ENCODE measurements at regions not wholly inside any gene's neighbourhood (a gene's known extent, or its start where the extent isn't known, plus 50 kb on each side); places are given as distances from the start of the nearest gene placed in this dataset.

- no peak for FAIRE-seq
Measured at GRCh38 chrX:137483554-137483953, 82.4 kb upstream of the ZIC3 start.

GRCh38 chrX:137482136-137482535 lies 83.8 kb upstream of the ZIC3 start:
- FAIRE-seq (no peak), DNase-seq (ENCODE audit: extremely low spot score, insufficient read length, low read depth) (no peak)

More at GRCh38 chrX:137483554-137483953, 82.4 kb upstream of the ZIC3 start:
- DNase-seq (ENCODE audit: extremely low spot score, insufficient read length, low read depth), result no peak

DNA sequence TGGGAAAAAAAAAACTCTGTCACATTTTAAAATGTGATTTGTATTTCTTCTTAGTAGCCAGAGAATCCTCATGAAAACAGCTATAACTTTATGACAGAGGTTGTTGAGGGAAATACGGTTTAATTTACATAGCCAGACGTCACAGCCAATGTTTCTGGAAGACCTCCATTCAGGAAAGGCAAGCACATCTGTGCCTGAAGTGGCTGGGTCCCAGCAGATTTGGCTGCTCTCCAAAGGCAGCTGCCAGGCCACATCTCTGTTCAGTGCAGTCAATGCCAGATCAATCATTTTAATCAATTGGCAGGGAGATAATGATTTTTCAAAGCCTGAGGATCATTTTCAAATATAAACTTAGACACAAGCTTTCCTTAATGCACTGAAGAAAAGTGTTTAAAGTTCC lies 86.5 kb upstream of the ZIC3 start:
- FAIRE-seq (no peak), DNase-seq (ENCODE audit: extremely low spot score, insufficient read length, low read depth) (no peak)

- no peak for DNase-seq (ENCODE audit: extremely low spot score, insufficient read length, low read depth)
Measured at GRCh38 chrX:137441711-137442110, 124.2 kb upstream of the ZIC3 start.

GRCh38 chrX:137432609-137433008 lies 133.3 kb upstream of the ZIC3 start:
- no peak for DNase-seq (ENCODE audit: extremely low spot score, insufficient read length, low read depth)
- no peak for FAIRE-seq

More at GRCh38 chrX:137441711-137442110, 124.2 kb upstream of the ZIC3 start:
- FAIRE-seq, result no peak

DNA sequence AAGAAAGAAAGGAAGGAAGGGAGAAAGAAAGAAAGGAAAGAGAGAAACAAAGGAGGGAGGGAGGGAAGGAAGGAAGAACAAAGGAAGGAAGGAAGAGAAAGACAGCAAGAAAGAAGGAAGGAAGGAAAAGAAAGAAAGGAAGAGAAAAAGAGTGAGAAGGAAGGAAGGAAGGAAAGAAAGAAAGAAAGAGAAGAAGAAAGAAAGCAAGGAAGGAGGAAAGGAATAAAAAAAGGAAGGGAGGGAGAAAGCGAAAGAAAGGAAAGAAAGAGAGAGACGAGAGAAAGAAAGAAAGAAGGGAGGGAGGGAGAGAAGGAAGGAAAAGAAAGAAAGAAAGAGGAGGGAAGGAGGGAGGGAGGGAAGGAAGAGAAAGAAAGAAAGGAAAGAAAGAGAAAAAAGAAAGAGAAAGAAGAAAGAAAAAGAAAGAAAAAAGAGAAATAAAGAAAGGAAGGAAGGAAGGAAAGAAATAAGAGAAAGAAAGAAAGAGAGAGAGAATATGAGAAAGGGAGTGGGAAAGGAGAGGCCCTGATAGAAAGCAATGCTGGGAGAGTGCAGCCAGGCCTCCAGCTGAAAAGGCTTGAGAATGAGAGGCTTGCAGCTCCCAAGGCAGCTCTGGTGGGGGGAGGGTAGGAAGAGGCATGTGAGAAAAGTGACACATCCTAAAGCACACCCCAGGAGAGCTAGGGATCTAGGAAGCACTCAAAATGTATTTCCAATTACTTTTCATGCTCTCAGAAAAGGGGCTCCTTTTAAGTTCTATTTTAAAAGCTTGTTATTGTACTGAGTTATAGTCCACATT lies 134.0 kb upstream of the ZIC3 start:
- FAIRE-seq (peak; percentile 44), DNase-seq (ENCODE audit: extremely low spot score, insufficient read length, low read depth) (no peak)

GRCh38 chrX:137430984-137431475 lies 134.9 kb upstream of the ZIC3 start:
- no peak for FAIRE-seq
- no peak for DNase-seq (ENCODE audit: extremely low spot score, insufficient read length, low read depth)

- FAIRE-seq, result no peak
- no peak for DNase-seq (ENCODE audit: extremely low spot score, insufficient read length, low read depth)
Measured at GRCh38 chrX:137430301-137430700, 135.6 kb upstream of the ZIC3 start.

DNA sequence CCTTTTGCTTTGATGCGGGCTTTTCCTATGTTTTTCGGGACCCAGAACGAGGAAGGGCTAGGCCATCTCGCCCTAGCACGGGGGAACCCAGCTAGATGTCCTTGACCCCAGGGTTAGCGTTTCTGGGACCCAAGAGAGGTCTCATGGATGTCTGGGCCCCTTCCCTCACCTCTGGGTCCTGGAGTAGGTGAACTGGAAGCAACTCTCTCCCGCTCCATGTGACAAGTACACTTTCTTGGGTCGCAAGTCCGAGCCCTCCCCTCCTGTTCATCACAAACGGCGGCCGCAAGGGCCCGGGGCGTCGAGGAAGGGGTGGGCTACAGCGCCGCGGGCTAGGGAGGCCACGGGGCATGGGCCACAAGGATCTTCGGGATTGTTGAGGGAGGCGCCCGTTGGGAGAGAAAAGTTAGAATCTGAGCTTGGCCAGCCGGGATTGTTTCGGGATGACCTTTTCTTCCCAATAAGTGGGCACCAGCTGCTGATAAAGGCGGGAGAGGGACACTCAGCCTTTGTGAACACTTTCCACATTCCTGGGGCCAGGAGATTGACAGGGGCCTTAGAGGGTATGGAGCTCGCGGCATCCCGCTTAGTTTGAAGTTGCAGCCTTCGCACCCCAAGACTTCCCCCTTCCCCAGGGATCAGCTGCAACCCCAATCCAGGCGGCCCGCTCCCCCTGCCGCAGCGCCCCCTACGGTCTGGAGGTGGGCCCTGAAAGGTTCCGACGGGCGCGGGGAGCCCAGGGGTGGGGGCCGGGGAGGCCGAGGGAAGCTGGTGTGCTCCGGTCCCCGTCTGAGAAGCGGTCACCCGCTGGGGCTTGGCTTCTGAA lies 136.9 kb upstream of the ZIC3 start:
- DNase-seq (ENCODE audit: extremely low spot score, insufficient read length, low read depth) (no peak), FAIRE-seq (no peak)

GRCh38 chrX:137428221-137428661 lies 137.7 kb upstream of the ZIC3 start:
- FAIRE-seq (no peak), DNase-seq (ENCODE audit: extremely low spot score, insufficient read length, low read depth) (no peak)

- DNase-seq (ENCODE audit: extremely low spot score, insufficient read length, low read depth) (no peak), FAIRE-seq (no peak)
Measured at GRCh38 chrX:137427816-137428215, 138.1 kb upstream of the ZIC3 start.

GRCh38 chrX:137427426-137427778 lies 138.5 kb upstream of the ZIC3 start:
- DNase-seq (ENCODE audit: extremely low spot score, insufficient read length, low read depth) (no peak), FAIRE-seq (no peak)

DNA sequence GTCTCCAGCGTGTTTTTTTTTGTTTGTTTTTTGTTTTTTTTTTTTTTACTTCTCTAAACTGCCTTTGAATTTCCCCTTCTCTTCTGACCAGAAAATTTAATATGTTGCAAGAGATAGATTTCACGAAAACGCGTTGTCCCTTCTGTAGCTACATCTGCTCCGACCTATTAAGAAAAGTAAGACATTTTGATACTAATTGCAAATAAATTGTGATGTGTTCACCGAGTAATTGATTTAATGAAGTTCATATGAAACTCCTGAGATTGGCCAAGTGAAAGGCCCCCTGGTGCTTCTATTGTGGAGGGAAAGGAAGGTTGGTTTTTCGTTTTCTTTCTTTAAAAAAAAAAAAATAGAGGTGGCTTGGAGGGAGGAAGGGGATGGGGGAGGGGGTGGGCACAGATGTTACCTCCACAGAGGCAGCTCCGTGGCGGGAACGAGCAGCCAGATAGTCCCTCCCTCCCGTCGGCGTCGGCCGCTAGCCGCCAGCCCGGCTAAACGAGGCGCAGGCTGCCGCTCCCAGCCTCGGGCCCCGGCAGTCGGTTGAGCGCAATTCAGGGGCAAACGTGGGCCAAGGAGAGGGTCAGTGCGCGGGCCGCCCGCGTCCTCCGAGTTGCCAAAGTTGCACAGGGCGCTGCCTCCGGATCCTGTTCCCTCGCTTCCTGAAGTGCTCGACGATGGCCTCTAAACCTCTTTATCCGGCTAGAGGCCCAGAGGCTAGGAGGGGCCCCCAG lies 139.1 kb upstream of the ZIC3 start:
- FAIRE-seq (no peak), DNase-seq (ENCODE audit: extremely low spot score, insufficient read length, low read depth) (no peak)

DNA sequence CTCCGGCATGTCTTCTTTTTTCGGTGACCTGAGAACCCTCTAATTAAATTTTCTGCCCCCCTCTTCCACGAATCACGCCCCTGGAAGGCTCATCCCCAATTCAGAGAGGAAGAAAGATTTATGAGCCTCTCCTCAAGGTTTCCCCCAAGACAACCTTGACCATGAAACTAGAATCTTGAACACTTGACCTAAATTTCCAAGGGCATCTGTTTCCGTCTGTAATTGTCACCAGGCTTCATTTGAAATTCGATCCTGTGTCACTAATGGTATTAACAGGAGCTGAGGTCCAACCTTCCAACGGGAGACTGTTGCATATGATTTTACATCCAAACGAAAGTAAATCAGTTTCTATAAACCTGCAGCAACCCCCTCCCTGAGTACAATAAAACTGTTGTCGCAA lies 139.9 kb upstream of the ZIC3 start:
- no peak for FAIRE-seq
- DNase-seq (ENCODE audit: extremely low spot score, insufficient read length, low read depth), result no peak

DNA sequence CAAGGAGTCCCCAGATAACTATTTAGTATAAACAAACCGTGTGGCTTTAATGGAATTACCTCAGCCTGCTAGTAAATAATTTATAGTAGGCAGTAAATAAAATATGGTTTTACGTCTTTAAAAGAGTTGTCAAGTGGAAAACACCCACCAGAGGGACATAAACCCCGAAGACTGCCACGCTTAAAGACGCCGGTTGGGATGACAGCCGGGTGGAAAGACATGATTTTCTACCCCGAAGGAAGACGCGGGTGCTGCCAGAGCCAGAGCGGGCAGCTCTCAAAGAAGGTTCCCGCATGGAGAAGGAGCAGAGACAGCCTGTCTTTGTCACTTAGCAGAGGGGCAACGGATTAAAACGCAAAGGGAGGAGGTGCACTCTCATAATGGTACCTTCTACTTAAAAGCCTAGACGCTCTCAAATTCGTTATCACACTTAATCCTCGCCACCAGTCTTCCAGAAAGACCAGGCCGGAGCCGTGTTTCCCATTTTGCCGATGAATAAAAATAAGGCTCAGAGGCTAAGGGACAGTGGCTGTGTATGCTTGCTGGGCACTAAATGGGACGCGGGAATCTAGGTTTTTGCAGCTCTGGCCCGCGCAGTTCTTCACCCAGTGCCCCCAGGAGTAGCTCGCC lies 140.5 kb upstream of the ZIC3 start:
- no peak for FAIRE-seq
- no peak for DNase-seq (ENCODE audit: extremely low spot score, insufficient read length, low read depth)

- FAIRE-seq (no peak), DNase-seq (ENCODE audit: extremely low spot score, insufficient read length, low read depth) (no peak)
Measured at GRCh38 chrX:137424679-137425078, 141.2 kb upstream of the ZIC3 start.

GRCh38 chrX:137423241-137423640 lies 142.7 kb upstream of the ZIC3 start:
- DNase-seq (ENCODE audit: extremely low spot score, insufficient read length, low read depth), result no peak
- FAIRE-seq, result no peak

- no peak for FAIRE-seq
- no peak for DNase-seq (ENCODE audit: extremely low spot score, insufficient read length, low read depth)
Measured at GRCh38 chrX:137418086-137418485, 147.8 kb upstream of the ZIC3 start.

- DNase-seq (ENCODE audit: extremely low spot score, insufficient read length, low read depth), result no peak
Measured at GRCh38 chrX:137413190-137413589, 152.7 kb upstream of the ZIC3 start.

More at GRCh38 chrX:137413190-137413589, 152.7 kb upstream of the ZIC3 start:
- FAIRE-seq, result no peak

Data from GM18507 (cell line).